ENCODE measurements at regions not wholly inside any gene's neighbourhood (a gene's known extent, or its start where the extent isn't known, plus 50 kb on each side); places are given as distances from the start of the nearest gene placed in this dataset.

GRCh38 chr3:110588906-110589305 lies 482.7 kb upstream of the NECTIN3 start:
- POLR2A ChIA-PET, result no interaction called here
- TF ChIP-seq GMEB1 (CRISPR knock-in tag; IDR thresholded peaks at IDR 0.05) (no peak), C11orf30 (IDR thresholded peaks at IDR 0.05; ENCODE audit: low read depth) (no peak), ZBTB12 (CRISPR knock-in tag; IDR thresholded peaks at IDR 0.05) (no peak), GTF2E2 (tag; IDR thresholded peaks at IDR 0.05) (no peak), L3MBTL2 (IDR thresholded peaks at IDR 0.05) (no peak), ZNF609 (CRISPR knock-in tag; IDR thresholded peaks at IDR 0.05; ENCODE audit: borderline replicate concordance) (no peak)

More at GRCh38 chr3:110588906-110589305, 482.7 kb upstream of the NECTIN3 start:
- in situ Hi-C loops (cut with MboI) (no loop called here), intact Hi-C loops (cut with micrococcal nuclease) (no loop called here)
- Histone ChIP-seq H4K20me1 (replicated peaks; ENCODE audit: control insufficient read depth, insufficient read depth, low read length) (no peaks in the 10 kb centered on the region), H3K9me3 (replicated peaks; ENCODE audit: control insufficient read depth, insufficient read depth, low read depth, low read length) (no peaks in the 10 kb centered on the region), H2AFZ (ENCODE audit: low read depth, low read length) (no peak overlapping the region), H3K79me2 (ENCODE audit: control insufficient read depth, insufficient read depth, low read length) (no peaks in the 10 kb centered on the region), H3K27me3 (ENCODE audit: control insufficient read depth in 2 of 2, insufficient read depth in 2 of 2, low read length in 2 of 2) (no peaks in the 10 kb centered on the region), H3K27ac (ENCODE audit: extremely low read depth, low read depth, low read length) (no peak overlapping the region), H3K4me2 (ENCODE audit: insufficient read depth, low read length) (no peak overlapping the region), H3K4me3 (no peak overlapping the region), H3K9ac (ENCODE audit: insufficient read depth in 1 of 2, low read depth in 2 of 2, low read length in 2 of 2) (no peak overlapping the region), H3K36me3 (ENCODE audit: control insufficient read depth, insufficient read depth, low read length) (peaks cover 2% of the 10 kb centered on the region; the same call in 1 of the 3 replicates), H3K4me1 (replicated peaks in 1 of 2; ENCODE audit: control insufficient read depth in 2 of 2, insufficient read depth in 2 of 2, low read length in 2 of 2) (no peaks in the 10 kb centered on the region), H3K9me1 (ENCODE audit: control insufficient read depth, insufficient read depth, low read length) (no peaks in the 10 kb centered on the region)
- BruUV-seq (replicated peaks), result no TSS peak
- CTCF ChIA-PET (ENCODE audit: low intra/inter-chr PET ratio), result no interaction called here
- ATAC-seq (no peak), DNase-seq (ENCODE audit: extremely low read depth in 1 of 4, low spot score in 3 of 4) (no peak), FAIRE-seq (no peak)
- 69% methylated on average over 3 of the region's 3 CpGs for WGBS (ENCODE audit: insufficient coverage, low coverage, missing lambda C conversion rate)

Data from K562 (cell line).